WERI-Rb-1 (cell line): ENCODE measurements at regions not wholly inside any gene's neighbourhood (a gene's known extent, or its start where the extent isn't known, plus 50 kb on each side); places are given as distances from the start of the nearest gene placed in this dataset.

Source experiments
- DNase-seq: peaks from one replicate; pipeline ENCODE4 v3.0.0-alpha.2; 2020
- H3K27ac ChIP-seq: fragments of 250-450 bp; sonication (Bioruptor Pico); 2 replicates; pipeline ENCODE4 v1.5.1; 2020; ENCODE audit warnings: mild to moderate bottlenecking, moderate library complexity
- H3K27me3 ChIP-seq: fragments of 250-450 bp; sonication (Bioruptor Pico); 2 replicates; pipeline ENCODE4 v1.5.1; 2021; ENCODE audit warnings: mild to moderate bottlenecking, low read depth, moderate library complexity; ENCODE audit not compliant: insufficient read depth, severe bottlenecking
- H3K36me3 ChIP-seq: fragments of 250-450 bp; sonication (Bioruptor Pico); 2 replicates; pipeline ENCODE4 v1.5.1; 2020; ENCODE audit warnings: mild to moderate bottlenecking, moderate library complexity
- H3K4me3 ChIP-seq: 2 replicates; pipeline ENCODE4 v1.5.1; 2011; ENCODE audit warnings: low read depth, mild to moderate bottlenecking, control low read depth, low read length
- H3K9me3 ChIP-seq: fragments of 250-450 bp; sonication (Bioruptor Pico); 2 replicates; pipeline ENCODE4 v1.5.1; 2021; ENCODE audit warnings: mild to moderate bottlenecking, moderate library complexity; ENCODE audit not compliant: severe bottlenecking
- TF ChIP-seq, protein P1 (sequence below): IDR thresholded peaks from 2 replicates; pipeline ENCODE4 v1.5.1; 2011; ENCODE audit warnings: low read depth, mild to moderate bottlenecking, control low read depth, inconsistent platforms, low read length

DNA sequence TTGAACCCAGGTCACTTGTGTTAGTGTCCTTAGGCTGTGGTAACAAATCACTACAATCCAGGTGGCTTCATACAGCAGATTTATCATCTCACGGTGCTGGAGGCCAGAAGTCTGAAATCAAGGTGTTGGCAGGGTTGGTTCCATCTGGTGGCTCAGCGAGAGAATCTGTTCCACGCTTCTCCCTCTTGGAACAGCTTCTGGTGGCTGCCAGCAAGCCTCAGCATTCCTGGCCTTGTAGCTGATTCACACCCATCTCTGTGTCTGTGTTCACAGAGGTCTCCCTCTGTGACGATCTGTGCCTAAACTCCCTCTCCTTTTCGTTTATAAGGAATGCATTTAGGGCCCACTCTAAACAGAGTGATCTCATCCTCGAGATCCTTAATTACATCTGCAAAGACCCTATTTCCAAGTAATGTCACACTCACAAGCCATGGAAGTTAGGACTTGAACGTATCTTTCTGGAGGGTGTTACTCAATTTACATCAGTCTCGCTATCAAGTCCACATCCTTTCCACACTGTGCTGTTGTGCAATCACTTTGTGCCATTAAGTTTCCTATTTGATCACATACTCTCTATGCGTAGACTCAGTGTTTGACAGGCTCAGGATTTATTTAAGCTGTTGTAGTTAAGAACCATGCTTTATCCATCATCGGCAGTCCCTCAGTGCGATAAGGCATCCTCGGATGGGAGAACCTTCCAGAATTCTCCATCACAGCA is 164.4 kb downstream of the SOCS6 start:
- H3K4me3 ChIP-seq, result no peak overlapping the region
- TF ChIP-seq, protein P1, sequence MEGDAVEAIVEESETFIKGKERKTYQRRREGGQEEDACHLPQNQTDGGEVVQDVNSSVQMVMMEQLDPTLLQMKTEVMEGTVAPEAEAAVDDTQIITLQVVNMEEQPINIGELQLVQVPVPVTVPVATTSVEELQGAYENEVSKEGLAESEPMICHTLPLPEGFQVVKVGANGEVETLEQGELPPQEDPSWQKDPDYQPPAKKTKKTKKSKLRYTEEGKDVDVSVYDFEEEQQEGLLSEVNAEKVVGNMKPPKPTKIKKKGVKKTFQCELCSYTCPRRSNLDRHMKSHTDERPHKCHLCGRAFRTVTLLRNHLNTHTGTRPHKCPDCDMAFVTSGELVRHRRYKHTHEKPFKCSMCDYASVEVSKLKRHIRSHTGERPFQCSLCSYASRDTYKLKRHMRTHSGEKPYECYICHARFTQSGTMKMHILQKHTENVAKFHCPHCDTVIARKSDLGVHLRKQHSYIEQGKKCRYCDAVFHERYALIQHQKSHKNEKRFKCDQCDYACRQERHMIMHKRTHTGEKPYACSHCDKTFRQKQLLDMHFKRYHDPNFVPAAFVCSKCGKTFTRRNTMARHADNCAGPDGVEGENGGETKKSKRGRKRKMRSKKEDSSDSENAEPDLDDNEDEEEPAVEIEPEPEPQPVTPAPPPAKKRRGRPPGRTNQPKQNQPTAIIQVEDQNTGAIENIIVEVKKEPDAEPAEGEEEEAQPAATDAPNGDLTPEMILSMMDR, result no peak
- H3K27me3 ChIP-seq, result no peaks in the 10 kb centered on the region
- no peaks in the 10 kb centered on the region for H3K36me3 ChIP-seq
- no peaks in the 10 kb centered on the region for H3K9me3 ChIP-seq
- no peak for DNase-seq
- no peak overlapping the region for H3K27ac ChIP-seq

DNA sequence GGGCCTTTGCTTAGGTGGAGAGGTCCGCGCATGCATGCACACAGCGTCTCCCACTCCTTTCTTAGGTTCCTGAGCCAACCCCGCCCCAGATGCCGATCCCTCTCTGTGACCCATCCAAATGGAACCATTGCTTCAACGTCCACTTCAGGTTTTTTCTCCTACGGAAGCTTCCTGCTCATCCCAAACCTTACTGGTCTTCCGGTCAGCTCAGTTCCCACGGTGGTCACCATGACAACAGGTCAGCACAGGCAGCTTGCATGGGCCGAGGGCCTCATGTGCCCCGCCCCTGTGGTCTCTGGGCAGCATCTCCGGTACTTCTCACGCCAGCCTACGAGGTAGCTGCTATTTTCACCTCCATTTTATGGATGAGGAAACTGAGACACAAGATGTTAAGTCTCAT is 163.7 kb downstream of the SOCS6 start:
- H3K27me3 ChIP-seq, result no peaks in the 10 kb centered on the region
- H3K27ac ChIP-seq, result no peak overlapping the region
- DNase-seq, result no peak
- no peak overlapping the region for H3K4me3 ChIP-seq
- H3K36me3 ChIP-seq, result no peaks in the 10 kb centered on the region
- H3K9me3 ChIP-seq, result no peaks in the 10 kb centered on the region
- TF ChIP-seq, protein P1, result no peak

DNA sequence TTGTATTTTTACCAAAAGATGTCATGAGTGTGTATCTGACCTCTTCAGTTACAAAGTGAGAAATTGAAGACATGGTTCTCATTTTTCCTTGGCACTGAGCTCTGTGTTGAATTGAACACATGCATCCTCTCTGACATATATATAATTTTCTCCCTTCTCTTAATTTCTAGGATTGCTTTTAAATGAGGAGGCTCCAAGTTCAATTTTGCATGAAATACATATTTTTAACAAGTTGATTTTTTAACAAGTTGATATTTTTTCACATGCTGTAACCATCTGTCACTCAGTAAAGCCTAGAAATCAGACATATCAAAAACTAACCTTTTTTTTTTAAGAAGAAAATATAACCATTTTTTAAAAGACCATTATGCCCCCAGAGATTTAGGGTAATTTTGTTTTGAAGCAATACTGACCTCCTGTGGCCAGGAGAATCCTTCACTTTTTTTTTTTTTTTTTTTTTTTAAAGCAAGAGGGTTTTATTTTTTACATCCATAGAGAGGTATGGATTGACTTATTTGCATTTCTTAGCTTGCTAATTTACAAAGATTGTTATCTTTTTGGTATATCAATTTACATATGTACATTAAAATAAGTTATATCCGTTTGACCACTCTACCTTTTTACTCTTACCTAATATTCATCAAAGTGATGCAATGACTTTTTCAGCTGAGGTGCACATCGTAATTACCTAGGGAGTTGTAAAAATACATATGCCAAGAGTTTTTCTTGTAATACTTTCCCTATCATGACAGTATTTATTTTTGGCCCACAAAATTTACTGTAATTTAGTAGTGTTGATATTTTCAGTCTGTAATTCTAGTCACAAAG is 161.8 kb downstream of the SOCS6 start:
- no peaks in the 10 kb centered on the region for H3K9me3 ChIP-seq
- no peak overlapping the region for H3K4me3 ChIP-seq
- DNase-seq, result no peak
- H3K36me3 ChIP-seq, result no peaks in the 10 kb centered on the region
- TF ChIP-seq, protein P1, result no peak
- no peak overlapping the region for H3K27ac ChIP-seq
- H3K27me3 ChIP-seq, result no peaks in the 10 kb centered on the region

DNA sequence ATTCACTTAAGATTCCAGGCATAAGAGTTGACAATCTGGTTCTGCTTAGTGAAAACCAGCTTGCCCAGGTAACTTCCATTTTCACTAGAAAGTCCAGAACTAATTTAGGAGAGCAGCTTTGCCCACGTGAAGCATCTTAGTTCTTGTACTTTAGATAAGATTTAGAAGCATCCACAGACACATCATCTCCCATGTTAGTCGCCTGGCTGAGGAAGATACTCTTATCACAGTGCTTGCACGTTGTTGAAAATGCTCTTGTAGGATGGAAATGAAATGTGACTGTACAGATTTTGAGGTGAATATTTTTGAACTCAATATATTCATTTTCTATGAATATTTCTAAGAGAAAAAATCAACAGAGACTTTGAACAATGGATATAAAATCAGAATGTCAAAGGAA is 159.7 kb downstream of the SOCS6 start:
- Histone ChIP-seq H3K9me3 (no peaks in the 10 kb centered on the region), H3K27ac (no peak overlapping the region), H3K4me3 (no peak overlapping the region), H3K27me3 (no peaks in the 10 kb centered on the region), H3K36me3 (no peaks in the 10 kb centered on the region)
- DNase-seq, result no peak
- TF ChIP-seq, protein P1, result no peak

DNA sequence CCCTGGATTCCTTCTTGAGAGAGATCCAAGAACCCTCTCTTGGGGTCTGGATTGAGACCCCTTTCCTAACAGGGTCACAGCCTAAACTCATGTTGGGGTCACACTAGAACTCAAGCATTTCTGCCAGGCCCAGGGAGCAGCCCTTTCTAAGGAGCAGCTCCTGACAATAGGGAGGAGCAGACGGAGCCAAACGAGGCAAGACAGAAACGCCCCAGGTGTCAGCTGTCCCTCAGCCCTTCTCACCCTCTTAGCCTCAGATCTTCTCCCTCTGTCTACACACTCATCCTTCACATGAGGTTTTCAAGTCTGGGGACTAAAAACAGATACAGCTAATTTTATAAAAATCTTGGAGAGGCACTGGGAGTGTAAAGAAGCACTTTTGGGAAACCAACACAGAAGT is 157.2 kb downstream of the SOCS6 start:
- DNase-seq, result no peak
- TF ChIP-seq, protein P1, result no peak
- no peaks in the 10 kb centered on the region for H3K9me3 ChIP-seq
- H3K4me3 ChIP-seq, result no peak overlapping the region
- H3K36me3 ChIP-seq, result no peaks in the 10 kb centered on the region
- H3K27ac ChIP-seq, result no peak overlapping the region
- H3K27me3 ChIP-seq, result no peaks in the 10 kb centered on the region
